Progenitor cell of endocrine pancreas (in vitro differentiated cells): ENCODE measurements at regions not wholly inside any gene's neighbourhood (a gene's known extent, or its start where the extent isn't known, plus 50 kb on each side); places are given as distances from the start of the nearest gene placed in this dataset.

Experiments
- DNase-seq: peaks from one replicate; pipeline ENCODE4 v3.0.0; 2021; ENCODE audit warnings: low spot score; ENCODE audit not compliant: unreplicated experiment
- H3K27ac Mint-ChIP-seq: 2 replicates; pipeline ENCODE4 v1.8.0; 2021; ENCODE audit warnings: mild to moderate bottlenecking, moderate library complexity, mixed read lengths
- H3K27me3 Mint-ChIP-seq: 2 replicates; pipeline ENCODE4 v1.8.0; 2021; ENCODE audit warnings: mixed read lengths
- H3K36me3 Mint-ChIP-seq: 2 replicates; pipeline ENCODE4 v1.8.0; 2022; ENCODE audit warnings: mixed read lengths; ENCODE audit not compliant: insufficient read depth
- H3K4me1 Mint-ChIP-seq: 2 replicates; pipeline ENCODE4 v1.8.0; 2021; ENCODE audit warnings: low read depth, mixed read lengths
- H3K4me3 Mint-ChIP-seq: 2 replicates; pipeline ENCODE4 v1.8.0; 2021; ENCODE audit warnings: low read depth, mild to moderate bottlenecking, moderate library complexity, mixed read lengths
- H3K9me3 Mint-ChIP-seq: 2 replicates; pipeline ENCODE4 v1.8.0; 2021; ENCODE audit warnings: low read depth, mixed read lengths
- TF ChIP-seq, protein P1 (sequence below): fragments of 200-600 bp; sonication (generic); IDR thresholded peaks from one replicate; pipeline ENCODE4 v1.5.0; 2021; ENCODE audit warnings: antibody characterized with exemption, mild to moderate bottlenecking; ENCODE audit not compliant: unreplicated experiment

DNA sequence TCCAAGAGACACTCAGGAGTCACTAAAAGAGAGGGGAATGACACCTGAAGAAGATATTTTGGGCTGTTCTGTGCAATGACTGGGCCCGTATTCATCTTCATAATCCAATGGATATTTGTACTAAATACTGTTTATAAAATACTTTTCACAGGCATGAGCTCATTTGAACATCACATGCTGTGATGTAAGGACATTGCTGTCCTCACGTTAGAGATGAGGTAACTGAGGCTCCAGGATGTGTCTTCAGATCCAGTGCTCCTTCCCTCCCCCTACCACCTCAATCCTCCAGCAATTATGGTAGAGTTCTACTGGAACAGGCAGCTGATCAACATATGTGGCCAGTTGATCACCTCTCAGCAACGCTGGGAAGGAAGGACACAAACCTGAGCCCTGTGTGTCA, 139.4 kb upstream of the OSMR start:
- Mint-ChIP-seq H3K4me3 (no peak overlapping the region), H3K27me3 (peaks cover 6% of the 10 kb centered on the region), H3K4me1 (peaks cover 12% of the 10 kb centered on the region), H3K9me3 (peaks cover 3% of the 10 kb centered on the region), H3K36me3 (no peaks in the 10 kb centered on the region), H3K27ac (no peak overlapping the region)
- no peak for DNase-seq
- TF ChIP-seq, protein P1, sequence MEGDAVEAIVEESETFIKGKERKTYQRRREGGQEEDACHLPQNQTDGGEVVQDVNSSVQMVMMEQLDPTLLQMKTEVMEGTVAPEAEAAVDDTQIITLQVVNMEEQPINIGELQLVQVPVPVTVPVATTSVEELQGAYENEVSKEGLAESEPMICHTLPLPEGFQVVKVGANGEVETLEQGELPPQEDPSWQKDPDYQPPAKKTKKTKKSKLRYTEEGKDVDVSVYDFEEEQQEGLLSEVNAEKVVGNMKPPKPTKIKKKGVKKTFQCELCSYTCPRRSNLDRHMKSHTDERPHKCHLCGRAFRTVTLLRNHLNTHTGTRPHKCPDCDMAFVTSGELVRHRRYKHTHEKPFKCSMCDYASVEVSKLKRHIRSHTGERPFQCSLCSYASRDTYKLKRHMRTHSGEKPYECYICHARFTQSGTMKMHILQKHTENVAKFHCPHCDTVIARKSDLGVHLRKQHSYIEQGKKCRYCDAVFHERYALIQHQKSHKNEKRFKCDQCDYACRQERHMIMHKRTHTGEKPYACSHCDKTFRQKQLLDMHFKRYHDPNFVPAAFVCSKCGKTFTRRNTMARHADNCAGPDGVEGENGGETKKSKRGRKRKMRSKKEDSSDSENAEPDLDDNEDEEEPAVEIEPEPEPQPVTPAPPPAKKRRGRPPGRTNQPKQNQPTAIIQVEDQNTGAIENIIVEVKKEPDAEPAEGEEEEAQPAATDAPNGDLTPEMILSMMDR = no peak

DNA sequence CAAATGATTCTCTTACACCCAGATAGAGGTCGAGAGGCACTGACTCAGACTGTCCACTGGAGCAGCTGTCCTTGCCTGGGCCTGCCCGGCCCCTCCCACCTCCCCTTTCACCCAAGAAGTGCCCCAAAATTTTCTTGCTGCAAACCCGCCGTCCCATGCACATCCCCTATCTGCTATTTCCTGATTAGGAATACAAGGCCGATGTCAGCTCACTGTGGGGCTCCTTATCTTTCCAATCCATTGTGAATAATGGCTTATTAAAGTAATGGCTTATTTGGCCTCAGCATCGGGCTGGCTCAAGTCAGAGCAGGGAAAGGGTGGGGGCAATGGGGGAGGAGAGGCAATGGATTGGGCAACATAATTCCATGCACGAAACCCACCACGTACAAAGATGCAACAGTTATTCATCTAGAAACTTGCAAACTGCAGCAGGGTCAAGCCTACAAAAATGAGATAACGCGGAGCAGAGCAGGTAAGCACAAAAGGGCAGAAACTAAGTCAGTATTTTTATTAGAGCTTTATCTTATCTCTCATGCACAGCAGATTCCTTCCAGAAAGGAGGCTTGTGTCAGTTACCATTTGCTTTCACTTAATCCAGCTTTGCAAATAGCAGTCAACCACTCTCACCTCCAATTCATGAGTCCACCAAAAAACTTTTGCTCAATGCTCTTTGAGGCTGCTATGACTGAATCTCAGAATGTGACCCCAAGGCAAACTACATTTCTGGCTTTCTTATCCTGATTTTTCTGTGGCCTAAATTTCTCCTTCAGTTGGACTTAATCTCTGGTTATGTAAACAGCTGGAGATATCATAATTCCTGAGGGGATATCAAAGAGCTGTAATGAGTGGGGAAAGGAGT, 138.2 kb upstream of the OSMR start:
- TF ChIP-seq, protein P1 = no peak
- no peak for DNase-seq
- H3K27ac Mint-ChIP-seq = no peak overlapping the region
- H3K4me1 Mint-ChIP-seq = peaks cover 12% of the 10 kb centered on the region
- H3K36me3 Mint-ChIP-seq = no peaks in the 10 kb centered on the region
- H3K9me3 Mint-ChIP-seq = peaks cover 3% of the 10 kb centered on the region
- H3K27me3 Mint-ChIP-seq = peaks cover 8% of the 10 kb centered on the region
- H3K4me3 Mint-ChIP-seq = no peak overlapping the region

DNA sequence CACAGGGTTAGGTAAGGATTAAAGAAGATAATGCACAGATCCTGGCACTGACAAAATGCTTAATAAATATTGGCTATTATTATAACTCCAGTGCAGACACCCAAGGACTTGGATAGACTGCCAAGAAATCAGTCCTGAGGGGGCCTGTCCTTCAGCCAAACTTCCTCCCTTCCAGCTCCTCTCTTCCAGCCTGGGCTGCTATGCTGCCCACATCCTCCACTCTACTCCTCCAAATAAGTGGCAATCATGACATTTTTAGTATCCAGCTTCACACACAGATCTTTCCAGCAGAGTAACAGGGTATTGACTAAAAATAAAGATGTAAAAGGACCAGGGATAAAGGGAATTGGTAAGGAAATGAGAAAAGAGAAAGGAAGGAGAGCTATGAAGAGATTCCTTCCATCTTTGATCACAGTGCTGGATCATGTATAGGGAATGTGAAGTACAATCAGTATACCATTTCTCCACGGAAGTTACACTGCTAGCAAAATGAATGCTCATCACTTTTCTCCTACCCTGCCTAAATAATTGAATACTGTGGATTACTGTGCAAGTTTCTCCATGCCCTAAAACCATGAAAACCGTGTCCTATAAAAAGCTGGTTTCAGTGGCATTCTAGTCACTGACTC, 136.0 kb upstream of the OSMR start:
- DNase-seq = no peak
- no peaks in the 10 kb centered on the region for H3K9me3 Mint-ChIP-seq
- peaks cover 11% of the 10 kb centered on the region for H3K4me1 Mint-ChIP-seq
- no peak overlapping the region for H3K27ac Mint-ChIP-seq
- H3K36me3 Mint-ChIP-seq = no peaks in the 10 kb centered on the region
- peaks cover 8% of the 10 kb centered on the region for H3K27me3 Mint-ChIP-seq
- TF ChIP-seq, protein P1 = no peak
- no peak overlapping the region for H3K4me3 Mint-ChIP-seq

DNA sequence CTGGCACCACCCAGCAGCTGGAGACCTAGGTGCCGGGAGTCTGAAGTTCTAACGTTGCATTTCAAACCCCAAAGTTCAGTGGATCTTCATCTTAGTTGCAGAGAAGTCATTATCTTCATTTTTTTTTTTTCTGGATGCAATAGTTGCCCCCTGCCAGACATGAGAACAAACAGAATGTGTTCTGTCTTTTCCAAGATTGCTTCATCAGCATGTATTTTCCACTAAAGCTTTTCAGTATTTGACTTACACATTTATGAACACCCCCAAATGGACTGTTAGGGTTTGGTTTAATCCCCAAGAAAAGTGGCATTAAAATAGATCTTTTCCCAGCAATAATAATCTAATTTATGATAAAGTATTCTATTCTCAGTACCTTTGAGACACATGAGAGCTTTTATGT, 135.2 kb upstream of the OSMR start:
- TF ChIP-seq, protein P1 = no peak
- Mint-ChIP-seq H3K27ac (no peak overlapping the region), H3K27me3 (peaks cover 8% of the 10 kb centered on the region), H3K4me3 (no peak overlapping the region), H3K36me3 (no peaks in the 10 kb centered on the region), H3K9me3 (no peaks in the 10 kb centered on the region), H3K4me1 (peaks cover 11% of the 10 kb centered on the region)
- no peak for DNase-seq

DNA sequence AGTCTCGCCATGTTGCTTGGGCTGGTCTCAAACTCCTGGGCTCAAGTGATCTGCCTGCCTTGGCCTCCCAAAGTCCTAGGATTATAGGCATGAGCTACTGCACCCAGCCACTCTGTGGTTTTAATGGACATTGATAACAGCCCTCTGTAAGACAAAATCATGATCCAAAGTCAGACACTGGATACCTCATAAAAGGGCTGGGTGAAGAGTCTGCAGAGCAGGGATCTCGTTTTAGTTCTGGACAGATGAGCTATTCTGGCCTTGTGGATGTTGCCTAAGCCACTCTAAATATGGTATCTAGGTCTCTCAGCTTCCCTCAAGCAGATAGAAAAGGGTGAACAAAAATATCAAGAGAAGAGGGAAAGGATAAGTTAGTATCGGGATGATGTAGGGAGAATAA, 133.4 kb upstream of the OSMR start:
- Mint-ChIP-seq H3K36me3 (no peaks in the 10 kb centered on the region), H3K4me3 (no peak overlapping the region), H3K9me3 (no peaks in the 10 kb centered on the region), H3K4me1 (peaks cover 7% of the 10 kb centered on the region), H3K27me3 (peaks cover 8% of the 10 kb centered on the region), H3K27ac (no peak overlapping the region)
- TF ChIP-seq, protein P1 = no peak
- no peak for DNase-seq
